GM20000 (cell line): ENCODE measurements at regions not wholly inside any gene's neighbourhood (a gene's known extent, or its start where the extent isn't known, plus 50 kb on each side); places are given as distances from the start of the nearest gene placed in this dataset.

ENCODE experiments used
- DNase-seq: peaks from one replicate; pipeline ENCODE4 v3.0.0; 2012; ENCODE audit warnings: low spot score
- CTCF ChIP-seq: IDR thresholded peaks from 2 replicates; pipeline ENCODE4 v1.5.1; 2012; ENCODE audit warnings: mild to moderate bottlenecking, control low read depth; ENCODE audit errors: extremely low read depth, missing control alignments

- DNase-seq = no peak
- no peak for TF ChIP-seq CTCF
These were observed 95.3 kb upstream of the ATP2B2 start for GRCh38 chr3:10600726-10601125.

GRCh38 chr3:10601151-10601856 lies 95.9 kb upstream of the ATP2B2 start:
- TF ChIP-seq CTCF = no peak
- no peak for DNase-seq

- TF ChIP-seq CTCF = no peak
- no peak for DNase-seq
These were observed 96.5 kb upstream of the ATP2B2 start for GRCh38 chr3:10601857-10602230.

- no peak for DNase-seq
- no peak for TF ChIP-seq CTCF
These were observed 96.9 kb upstream of the ATP2B2 start for GRCh38 chr3:10602271-10602670.

GRCh38 chr3:10602769-10603768 lies 97.7 kb upstream of the ATP2B2 start:
- no peak for TF ChIP-seq CTCF

GRCh38 chr3:10609134-10609533 lies 103.7 kb upstream of the ATP2B2 start:
- DNase-seq = no peak

More at GRCh38 chr3:10602769-10603768, 97.7 kb upstream of the ATP2B2 start:
- peak; percentile 17 for DNase-seq

More at GRCh38 chr3:10609134-10609533, 103.7 kb upstream of the ATP2B2 start:
- no peak for TF ChIP-seq CTCF
